Psoas muscle (tissue), 7 donors: ENCODE measurements at regions not wholly inside any gene's neighbourhood (a gene's known extent, or its start where the extent isn't known, plus 50 kb on each side); places are given as distances from the start of the nearest gene placed in this dataset.

Experiments used
- ATAC-seq, 4 donors: fragments of 200-7000 bp; cut with Tn5 transposase; one replicate each; pipeline ENCODE4 v1.9.1; 2020; ENCODE audit warnings: moderate library complexity in 3 of 4, mild to moderate bottlenecking in 2 of 4
- DNase-seq, 2 donors: peaks; one replicate each; pipeline ENCODE4 v3.0.0-alpha.2; 2020
- H3K27ac ChIP-seq: fragments of 200-600 bp; one replicate; pipeline ENCODE4 v1.8.0; 2022
- H3K27me3 ChIP-seq, 3 donors: fragments of 200-600 bp in 1 of 3; one replicate each; pipeline versions ENCODE4 v1.6.1 to v1.8.0; 2013 to 2022; ENCODE audit warnings: low read length in 2 of 3, mild to moderate bottlenecking in 2 of 3, moderate library complexity in 1 of 3; ENCODE audit not compliant: insufficient read depth in 3 of 3
- H3K36me3 ChIP-seq, 2 donors: fragments of 200-600 bp in 1 of 2; one replicate each; pipeline versions ENCODE4 v1.6.1 to v1.8.0; 2013 to 2022; ENCODE audit warnings: low read depth in 1 of 2, mild to moderate bottlenecking in 1 of 2, moderate library complexity in 1 of 2; ENCODE audit not compliant: insufficient read depth in 1 of 2
- H3K4me1 ChIP-seq: fragments of 200-600 bp; one replicate; pipeline ENCODE4 v1.8.0; 2022
- H3K4me3 ChIP-seq: fragments of 200-600 bp; one replicate; pipeline ENCODE4 v1.8.0; 2022; ENCODE audit warnings: mild to moderate bottlenecking
- H3K9me3 ChIP-seq: fragments of 200-600 bp; one replicate; pipeline ENCODE4 v1.8.0; 2022
- CTCF ChIP-seq: fragments of 200-600 bp; IDR thresholded peaks from one replicate; pipeline ENCODE4 v1.8.0; 2022; ENCODE audit warnings: antibody characterized with exemption
- WGBS, 3 donors: extraction: QIAGEN DNeasy Blood & Tissue Kit; methylation state at CpG; one replicate each; pipeline versions ENCODE4 v1.1.6 to v1.1.7; 2013; 5-methylcytosine and 5-hydroxymethylcytosine counted together
- intact Hi-C, 2 donors: fragments of 100-400 bp; cut with DNase I; formaldehyde crosslinking; loops; one replicate each; pipeline versions ENCODE4 v1.11.0 to v1.14.2; 2022
- donor health status: healthy with polysubstance abuse.
- donor health status: DM: no; HTN: no; CAD: no; lungs with moderate emphysema.
- donor health status: Bipolar disorder and iron deficiency.
- donor health status: healthy.
- donor health status: DM: yes; HTN: yes; CAD: no.
- donor health status: DM: no; HTN: no; CAD: no.
- donor health status: DM: yes; HTN: yes; CAD: no.

GRCh38 chr2:150219861-150220260, 267.6 kb downstream of the RND3 start:
- Histone ChIP-seq H3K27ac (no peak overlapping the region), H3K4me3 (no peak overlapping the region), H3K4me1 (no peaks in the 10 kb centered on the region), H3K36me3 (no peaks in the 10 kb centered on the region), H3K27me3 (no peaks in the 10 kb centered on the region), H3K9me3 (no peaks in the 10 kb centered on the region)
- no peak for DNase-seq
- no peak for TF ChIP-seq CTCF
- WGBS, 3 donors: 76 to 83% (median 77%) methylated on average over 2 of the region's 2 CpGs
- intact Hi-C loops: no loop called here
- no peak for ATAC-seq

GRCh38 chr2:150215041-150215440, 272.4 kb downstream of the RND3 start:
- ATAC-seq: no peak
- no peak for DNase-seq
- intact Hi-C loops: no loop called here
- Histone ChIP-seq H3K36me3 (no peaks in the 10 kb centered on the region), H3K4me3 (no peak overlapping the region), H3K4me1 (peaks cover 3% of the 10 kb centered on the region), H3K9me3 (no peaks in the 10 kb centered on the region), H3K27me3 (no peaks in the 10 kb centered on the region), H3K27ac (no peak overlapping the region)
- 92 to 94% (median 92%) methylated on average over 1 of the region's 1 CpG for WGBS, 3 donors
- TF ChIP-seq CTCF: no peak

GRCh38 chr2:150214626-150215025, 272.8 kb downstream of the RND3 start:
- intact Hi-C loops: no loop called here
- no peak for DNase-seq
- Histone ChIP-seq H3K36me3 (no peaks in the 10 kb centered on the region), H3K4me1 (peaks cover 3% of the 10 kb centered on the region), H3K4me3 (no peak overlapping the region), H3K27me3 (no peaks in the 10 kb centered on the region), H3K9me3 (no peaks in the 10 kb centered on the region), H3K27ac (no peak overlapping the region)
- TF ChIP-seq CTCF: no peak
- 55 to 68% (median 67%) methylated on average over 1 of the region's 1 CpG for WGBS, 3 donors
- ATAC-seq: no peak

- Histone ChIP-seq H3K36me3 (no peaks in the 10 kb centered on the region), H3K4me1 (peaks cover 12% of the 10 kb centered on the region), H3K4me3 (no peak overlapping the region), H3K27ac (no peak overlapping the region), H3K9me3 (no peaks in the 10 kb centered on the region), H3K27me3 (no peaks in the 10 kb centered on the region)
- no peak for TF ChIP-seq CTCF
- intact Hi-C loops: no loop called here
- WGBS, 3 donors: 35 to 40% (median 37%) methylated on average over 4 of the region's 4 CpGs
- no peak for DNase-seq
- no peak for ATAC-seq
Observed at GRCh38 chr2:150212722-150213171, 274.7 kb downstream of the RND3 start.

- H3K4me1 ChIP-seq: peaks cover 12% of the 10 kb centered on the region
- intact Hi-C loops: no loop called here
- H3K4me3 ChIP-seq: no peak overlapping the region
- H3K36me3 ChIP-seq: no peaks in the 10 kb centered on the region
- no peaks in the 10 kb centered on the region for H3K9me3 ChIP-seq
- ATAC-seq (no peak), DNase-seq (no peak)
- H3K27ac ChIP-seq: no peak overlapping the region
- peaks cover 0 to 2% (median 0%) of the 10 kb centered on the region in 3 donors for H3K27me3 ChIP-seq
- no peak for TF ChIP-seq CTCF
Observed at GRCh38 chr2:150211164-150211631, 276.3 kb downstream of the RND3 start.
